ENCODE measurements at regions not wholly inside any gene's neighbourhood (a gene's known extent, or its start where the extent isn't known, plus 50 kb on each side); places are given as distances from the start of the nearest gene placed in this dataset.

- no peak for TF ChIP-seq CTCF (IDR thresholded peaks at IDR 0.05)
- no peak for TF ChIP-seq EP300 (IDR thresholded peaks at IDR 0.05)
- no peak for TF ChIP-seq POLR2A (IDR thresholded peaks at IDR 0.05)
- TF ChIP-seq POLR2AphosphoS5 (IDR thresholded peaks at IDR 0.05) = no peak
Measured at GRCh38 chr20:6714279-6714711, 53.2 kb upstream of the BMP2 start.

Data from suprapubic skin (tissue), 4 donors.